ENCODE measurements at regions not wholly inside any gene's neighbourhood (a gene's known extent, or its start where the extent isn't known, plus 50 kb on each side); places are given as distances from the start of the nearest gene placed in this dataset.
"Not testable (repeated sequence)": the region's sequence is repeated elsewhere in the genome, so short reads cannot be mapped to it uniquely, and the experiment has no call there.

DNA sequence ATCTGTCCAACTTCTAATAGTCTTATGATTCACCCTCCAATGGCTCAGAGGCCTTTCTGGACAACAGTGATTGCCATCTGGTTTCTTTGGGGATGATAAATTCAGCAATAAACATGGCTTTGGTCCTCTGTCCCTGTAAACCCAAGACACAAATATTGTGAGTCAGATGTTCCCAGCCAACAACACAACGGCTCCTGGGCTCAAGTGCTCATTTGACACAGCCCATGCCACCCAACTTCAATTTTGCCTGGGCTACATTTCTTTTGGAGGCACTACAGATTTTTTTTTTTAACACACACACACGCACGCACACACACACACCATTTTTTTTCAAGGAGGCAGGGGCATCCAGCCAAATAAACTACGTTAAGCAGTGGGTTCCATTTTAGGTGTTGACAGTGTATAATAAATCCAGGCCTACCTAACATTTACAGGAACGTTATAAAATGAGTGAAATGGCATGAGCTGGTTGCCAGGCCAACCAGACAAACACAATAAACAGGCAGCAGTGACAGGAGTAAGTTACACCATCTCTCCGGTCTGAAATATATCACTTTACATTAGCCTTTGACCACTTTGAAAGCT is 939.9 kb upstream of the SOX9 start:
- peak; percentile 96 for DNase-seq

DNA sequence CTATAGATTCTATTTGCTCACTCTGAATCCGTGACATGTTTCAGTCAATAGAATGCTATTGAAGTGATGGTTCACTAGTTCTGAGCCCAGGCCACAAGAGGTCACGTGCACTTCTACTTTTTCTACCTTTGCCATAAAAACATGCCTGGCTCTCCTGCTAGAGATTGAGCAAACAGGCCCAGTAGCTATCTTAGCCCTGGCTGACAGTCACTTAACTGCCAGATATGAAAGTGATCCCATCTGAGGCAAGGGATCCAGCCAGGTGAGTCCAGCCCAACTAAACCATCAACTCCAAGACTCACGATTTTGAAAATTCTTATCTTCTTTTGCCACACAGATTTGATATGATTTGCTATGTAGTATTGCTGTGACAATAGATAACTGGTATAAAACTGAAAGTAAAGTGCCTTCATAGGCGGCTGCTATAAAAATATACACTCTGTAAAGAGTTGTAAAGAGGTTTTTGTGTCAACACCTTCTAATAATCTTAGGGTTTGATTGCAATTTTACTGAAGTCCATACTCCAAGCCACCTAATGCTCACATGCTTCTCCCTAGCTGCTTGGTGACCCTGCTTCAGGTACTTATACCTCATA is 937.7 kb upstream of the SOX9 start:
- no peak for DNase-seq

DNA sequence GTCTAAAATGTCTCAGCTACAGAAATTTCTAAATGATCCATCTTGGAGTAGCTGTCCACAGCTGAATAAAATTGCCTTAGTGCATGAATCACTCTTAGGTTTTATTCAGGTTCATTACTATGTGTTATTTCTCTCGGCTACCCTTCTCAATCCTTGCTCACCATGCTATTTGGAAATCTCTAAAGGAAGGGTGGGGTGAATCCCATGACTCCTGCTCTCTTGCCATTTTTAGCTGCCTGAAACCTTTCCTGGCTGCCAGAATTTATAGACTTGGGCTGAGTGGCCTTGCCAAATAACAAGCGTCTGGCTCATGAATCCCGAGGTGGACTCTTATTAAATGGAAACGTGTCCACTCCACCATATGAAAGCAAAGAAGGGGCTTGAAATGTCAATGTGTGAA is 936.1 kb upstream of the SOX9 start:
- DNase-seq, result no peak

DNA sequence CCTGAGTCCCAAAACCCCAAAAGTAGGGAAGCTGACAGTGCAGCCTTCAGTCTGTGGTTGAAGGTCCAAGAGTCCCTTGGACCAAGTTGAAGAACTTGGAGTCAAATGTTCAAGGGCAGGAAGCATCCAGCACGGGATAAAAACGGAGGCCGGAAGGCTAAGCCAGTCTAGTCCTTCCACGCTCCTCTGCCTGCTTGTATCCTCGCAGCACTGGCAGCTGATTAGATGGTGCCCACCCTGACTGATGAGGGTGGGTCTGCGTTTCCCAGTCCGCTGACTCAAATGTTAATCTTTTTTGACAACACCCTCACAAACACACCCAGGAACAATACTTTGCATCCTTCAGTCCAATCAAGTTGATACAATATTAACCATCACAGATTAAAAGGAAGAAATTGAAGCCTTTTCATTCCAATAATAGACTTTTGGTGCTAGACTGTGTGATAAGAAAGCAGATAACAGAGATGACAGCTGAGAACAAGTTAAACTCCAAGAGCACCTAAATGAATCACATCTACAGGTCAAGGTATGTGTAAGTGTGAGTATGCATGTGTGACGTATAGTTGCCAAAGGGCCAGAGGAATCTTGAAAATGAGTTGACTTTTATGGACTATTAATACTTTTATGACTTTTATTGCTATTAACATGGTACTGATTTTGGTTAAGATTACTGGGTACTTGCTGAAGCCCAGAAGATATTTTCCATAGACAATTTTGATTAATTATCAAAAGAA is 933.5 kb upstream of the SOX9 start:
- no peak for DNase-seq

DNA sequence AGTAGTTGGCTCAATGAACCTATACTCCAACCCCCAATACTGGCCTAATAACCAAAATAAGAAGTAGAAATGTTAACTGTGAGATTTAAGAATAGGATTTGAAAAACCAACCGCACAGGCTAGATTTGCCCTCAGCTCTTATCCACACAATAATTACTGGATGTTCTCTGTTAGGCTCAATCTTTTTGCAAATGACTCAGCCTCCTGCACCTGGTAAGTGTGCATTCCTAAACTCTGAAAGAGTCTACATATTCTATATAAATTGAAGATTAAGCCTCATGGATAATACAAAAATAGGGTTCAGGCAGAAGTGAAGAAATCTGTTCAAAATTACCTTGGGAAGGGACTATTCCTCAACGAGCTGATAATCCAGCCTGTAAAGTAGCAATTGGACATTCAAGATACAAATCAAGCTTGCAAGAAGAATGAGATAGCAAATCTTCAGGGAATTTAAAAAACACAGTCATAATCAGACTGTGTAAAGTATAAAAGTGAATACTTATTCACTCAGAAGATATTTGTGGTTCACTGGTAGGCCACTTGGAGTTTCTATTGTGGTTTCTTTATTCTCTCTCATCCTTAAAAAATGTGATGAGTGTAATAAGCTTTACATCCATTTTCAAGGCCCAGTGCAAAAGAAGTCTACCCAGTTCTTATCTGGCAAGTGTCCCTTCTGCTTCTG is 931.9 kb upstream of the SOX9 start:
- DNase-seq, result no peak

DNA sequence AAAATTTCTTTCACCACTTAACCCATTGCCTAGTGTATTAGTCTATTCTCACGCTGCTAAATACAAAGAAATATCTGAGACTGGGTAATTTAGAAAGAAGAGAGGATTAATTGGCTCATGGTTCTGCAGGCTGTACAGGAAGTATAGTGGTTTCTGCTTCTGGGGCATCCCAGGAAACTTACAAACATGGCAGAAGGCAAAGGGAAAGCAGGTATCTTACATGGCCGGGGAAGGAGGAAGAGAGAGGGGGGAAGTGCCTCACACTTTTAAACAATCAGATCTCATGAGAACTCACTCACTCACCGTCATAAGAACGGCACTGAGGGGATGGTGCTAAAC is 931.4 kb upstream of the SOX9 start:
- no peak for DNase-seq

DNA sequence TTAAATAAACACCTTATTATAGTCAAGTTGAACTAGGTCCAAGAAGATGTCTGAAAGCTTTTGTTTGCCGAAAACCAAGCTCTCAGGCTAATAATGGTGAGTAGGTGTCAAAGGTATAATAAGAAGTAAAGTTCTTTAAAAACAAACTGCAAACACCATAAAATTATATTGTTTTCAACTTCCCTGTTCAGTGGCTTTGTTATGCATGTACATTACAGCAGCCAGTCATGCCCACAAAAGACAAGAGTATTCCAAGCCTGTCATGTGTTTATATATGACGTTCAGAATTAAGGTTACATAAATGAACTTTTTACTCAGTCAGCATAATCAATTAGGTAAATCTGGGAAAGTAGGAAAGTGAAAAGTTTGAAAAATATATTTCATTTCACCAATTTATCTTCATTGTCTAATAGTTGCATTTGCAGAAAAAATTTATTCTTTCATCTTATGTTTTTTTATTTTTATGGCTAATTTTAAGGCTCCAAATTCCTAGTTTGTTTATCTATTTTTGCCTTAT is 928.7 kb upstream of the SOX9 start:
- DNase-seq, result no peak

DNA sequence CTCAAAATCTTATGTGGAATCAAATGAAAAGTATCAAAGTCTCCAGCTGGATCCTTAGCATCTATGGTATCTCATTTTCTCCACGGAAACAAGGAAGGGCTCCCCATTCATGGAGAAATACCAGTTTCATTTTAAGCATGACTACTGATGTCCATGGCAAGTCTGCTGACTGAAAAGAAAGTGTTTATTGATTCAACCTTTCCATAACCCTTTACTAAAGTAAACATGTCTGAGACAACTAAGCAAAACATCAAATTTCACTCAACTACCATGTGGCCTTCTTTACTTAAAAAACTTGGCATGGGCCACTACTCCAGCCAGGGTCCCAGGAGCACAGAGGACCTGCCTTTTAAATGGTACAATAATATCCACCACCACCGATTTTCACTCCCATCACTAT is 928.0 kb upstream of the SOX9 start:
- no peak for DNase-seq

DNA sequence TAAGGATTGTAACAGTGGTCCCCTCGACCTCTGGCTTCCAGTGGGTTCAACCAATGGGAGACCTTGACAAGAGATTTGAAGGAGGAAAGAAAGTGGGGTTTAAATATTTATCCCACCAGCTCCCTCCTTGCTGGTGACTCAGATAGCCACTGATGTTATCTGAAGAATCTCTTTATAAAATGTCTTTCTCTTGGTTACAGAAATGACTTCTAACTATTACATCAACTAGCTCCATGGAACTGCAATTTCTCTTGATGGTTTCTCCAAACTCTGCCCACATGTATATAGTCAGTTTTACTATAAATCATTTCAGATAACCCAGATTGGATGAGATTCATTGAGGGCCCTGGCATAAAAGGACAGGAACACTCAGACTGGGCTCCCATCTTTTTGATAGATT is 920.2 kb upstream of the SOX9 start:
- DNase-seq, result no peak

DNA sequence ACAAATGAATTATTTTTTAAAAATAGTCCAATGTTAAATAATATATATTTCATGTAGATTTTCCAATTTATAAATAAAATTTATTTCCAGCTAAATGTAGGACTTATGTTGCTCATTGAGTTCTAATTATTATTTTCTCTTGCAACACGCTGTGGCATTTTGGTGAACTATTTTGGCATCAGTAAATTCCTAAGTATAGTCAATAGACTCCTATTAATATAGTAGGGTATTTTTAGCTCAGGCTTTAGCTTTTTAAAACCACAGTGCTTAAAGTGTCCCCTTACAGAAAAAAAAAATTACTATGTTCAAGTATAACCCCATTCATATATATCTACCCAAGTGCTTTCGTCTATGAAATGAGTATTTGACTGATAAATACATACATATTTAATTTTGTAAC is 919.2 kb upstream of the SOX9 start:
- DNase-seq, result no peak

DNA sequence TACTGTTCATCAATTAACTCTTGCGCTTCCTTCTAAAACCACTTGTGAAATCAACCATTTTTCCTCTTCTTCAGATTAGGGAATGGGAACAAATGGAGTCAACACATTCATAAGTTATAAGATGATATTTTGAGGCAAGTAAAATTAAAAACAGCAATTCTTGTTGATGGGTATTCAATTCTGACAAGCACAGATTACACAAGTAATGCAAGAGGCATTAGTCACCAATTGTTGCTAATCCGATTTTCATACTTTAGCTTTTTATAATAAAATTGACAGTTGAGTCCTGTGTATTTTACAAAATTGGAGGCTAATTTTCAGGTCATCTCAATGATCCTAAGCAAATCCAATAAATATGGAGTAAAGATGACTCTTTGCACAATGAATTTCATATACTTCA is 918.4 kb upstream of the SOX9 start:
- no peak for DNase-seq

DNA sequence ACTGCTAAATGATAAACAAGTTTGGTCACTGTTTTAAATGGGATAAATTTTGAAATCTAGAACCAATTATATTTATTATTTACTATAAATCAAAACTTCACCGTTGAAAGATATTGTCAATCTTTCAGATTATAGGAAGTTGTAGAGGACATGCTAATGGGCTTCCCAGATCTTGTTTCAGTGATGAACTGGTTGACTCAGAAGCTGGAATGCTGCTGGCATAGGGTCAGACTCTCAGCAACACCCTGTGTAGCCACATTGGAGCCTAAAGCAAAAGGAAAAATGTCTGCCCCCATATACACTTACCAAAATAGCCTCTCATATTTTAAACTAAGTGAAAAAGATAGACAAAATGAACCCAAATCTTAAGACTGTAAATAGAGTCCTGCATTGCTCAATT is 916.9 kb upstream of the SOX9 start:
- no peak for DNase-seq

DNA sequence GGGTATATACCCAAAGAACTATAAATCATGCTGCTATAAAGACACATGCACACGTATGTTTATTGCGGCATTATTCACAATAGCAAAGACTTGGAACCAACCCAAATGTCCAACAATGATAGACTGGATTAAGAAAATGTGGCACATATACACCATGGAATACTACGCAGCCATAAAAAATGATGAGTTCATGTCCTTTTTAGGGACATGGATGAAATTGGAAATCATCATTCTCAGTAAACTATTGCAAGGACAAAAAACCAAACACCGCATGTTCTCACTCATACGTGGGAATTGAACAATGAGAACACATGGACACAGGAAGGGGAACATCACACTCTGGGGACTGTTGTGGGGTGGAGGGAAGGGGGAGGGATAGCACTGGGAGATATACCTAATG is 914.9 kb upstream of the SOX9 start:
- not testable (repeated sequence) for DNase-seq

DNA sequence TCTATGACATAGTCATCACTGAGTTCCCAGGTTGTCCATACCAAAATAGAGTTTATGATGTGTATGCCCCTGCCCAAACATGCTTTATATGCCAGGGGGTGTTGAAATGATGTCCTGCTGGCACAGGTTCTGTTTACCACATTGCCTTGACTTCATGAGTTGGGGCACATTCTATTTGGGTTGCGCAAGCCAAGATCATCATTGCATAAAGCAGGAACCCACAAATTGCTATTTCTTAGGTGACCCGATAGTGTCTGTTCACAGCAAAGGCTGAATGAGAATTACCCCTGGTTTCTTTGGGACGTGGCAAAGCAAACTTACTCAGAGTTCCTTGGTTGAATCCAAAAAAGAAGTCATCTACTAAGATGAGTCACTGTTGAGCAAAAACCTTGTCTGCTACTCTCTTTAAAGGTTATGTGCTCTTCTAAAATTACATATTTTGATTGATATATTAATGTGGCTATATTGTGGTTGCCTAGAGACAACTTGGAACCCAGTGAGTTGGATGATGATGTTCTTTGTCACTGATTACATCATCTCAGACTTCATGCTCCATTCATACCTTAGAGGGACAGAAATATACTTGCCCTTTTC is 912.6 kb upstream of the SOX9 start:
- no peak for DNase-seq

DNA sequence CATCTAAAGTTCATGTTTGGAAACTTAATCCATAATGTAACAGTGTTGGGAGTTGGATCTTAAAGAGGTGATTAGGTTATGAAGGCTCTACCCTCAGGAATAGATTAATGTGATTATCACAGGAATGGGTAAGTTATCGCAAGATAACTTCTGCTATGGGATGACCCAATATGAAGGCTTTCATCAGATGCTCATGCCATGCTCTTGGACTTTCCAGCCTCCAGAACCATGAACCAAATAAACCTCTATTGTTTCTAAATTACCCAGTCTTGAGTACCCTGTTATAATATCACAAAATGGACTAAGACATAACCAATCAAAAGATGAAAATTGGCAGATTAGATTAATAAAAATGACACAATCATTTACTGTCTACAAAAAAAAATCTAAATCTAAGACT is 906.9 kb upstream of the SOX9 start:
- no peak for DNase-seq

DNA sequence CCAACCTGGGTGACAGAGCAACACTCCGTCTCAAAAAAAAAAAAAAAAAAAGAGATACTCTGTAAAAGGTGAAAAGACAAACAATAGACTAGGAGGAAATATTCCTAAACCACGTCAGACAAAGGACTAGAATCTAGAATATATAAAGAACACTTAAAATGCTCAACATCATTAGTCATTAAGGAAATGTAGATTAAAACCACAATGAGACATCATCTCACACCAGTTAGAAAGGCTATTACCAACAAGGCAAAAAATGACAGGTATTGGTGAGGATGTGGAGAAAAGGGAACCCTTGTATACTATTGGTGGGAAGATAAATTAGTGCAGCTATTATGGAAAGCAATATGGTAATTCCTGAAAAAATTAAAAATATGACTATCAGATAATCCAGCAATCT is 903.1 kb upstream of the SOX9 start:
- no peak for DNase-seq

DNA sequence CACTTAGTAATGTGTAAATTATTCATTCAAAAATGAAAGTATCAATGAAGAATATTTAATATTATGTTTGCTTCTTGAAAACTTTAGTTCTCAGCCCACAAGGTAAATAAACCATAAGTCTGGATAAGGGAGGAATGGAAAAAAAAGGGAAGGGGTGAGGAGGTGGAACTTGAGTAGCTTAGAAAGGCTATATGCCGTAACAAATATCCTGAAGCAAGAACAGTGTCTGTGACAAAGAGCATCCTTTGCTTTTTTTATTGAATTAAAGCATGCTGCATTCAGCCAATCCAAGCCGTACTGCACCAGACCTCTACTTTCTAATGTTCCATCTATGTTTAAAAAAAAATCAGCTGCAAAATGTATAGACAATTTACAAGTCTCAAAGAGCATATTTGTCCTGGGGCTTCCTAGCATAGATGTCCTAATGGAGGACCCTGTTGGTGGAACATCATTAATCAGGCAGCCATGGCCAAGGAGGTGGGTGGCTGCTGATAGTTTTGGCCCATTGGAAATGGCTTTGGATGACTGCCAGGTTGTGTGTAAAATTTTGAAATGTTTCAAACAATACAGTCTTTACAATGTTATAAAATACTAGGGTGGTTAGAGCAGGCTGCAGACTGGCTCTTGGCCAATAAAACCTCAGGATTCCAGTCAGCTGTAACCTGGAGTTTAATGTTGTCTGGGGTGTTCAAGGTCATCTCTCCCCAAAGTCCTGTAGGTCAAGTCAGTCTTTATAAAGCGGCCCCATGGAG is 895.8 kb upstream of the SOX9 start:
- DNase-seq, result peak; percentile 68

DNA sequence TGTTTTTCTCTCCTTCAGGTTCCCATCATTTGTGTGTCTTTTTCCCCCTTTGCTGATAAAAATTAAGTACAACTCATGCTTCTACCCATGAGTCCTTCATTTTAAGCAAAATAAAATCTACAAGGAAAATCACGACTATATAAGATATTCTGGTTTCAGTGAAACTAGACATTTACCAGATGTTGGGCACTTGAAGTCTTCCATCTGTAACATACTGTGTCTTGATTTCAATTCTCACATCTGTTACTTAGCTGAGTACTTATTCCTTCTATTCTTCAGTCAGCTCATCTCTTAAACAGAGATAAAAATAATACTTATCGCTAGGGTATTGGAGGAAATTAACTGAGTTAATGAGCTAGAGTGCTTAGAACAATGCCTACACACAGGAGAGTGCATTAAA is 893.0 kb upstream of the SOX9 start:
- DNase-seq, result no peak

DNA sequence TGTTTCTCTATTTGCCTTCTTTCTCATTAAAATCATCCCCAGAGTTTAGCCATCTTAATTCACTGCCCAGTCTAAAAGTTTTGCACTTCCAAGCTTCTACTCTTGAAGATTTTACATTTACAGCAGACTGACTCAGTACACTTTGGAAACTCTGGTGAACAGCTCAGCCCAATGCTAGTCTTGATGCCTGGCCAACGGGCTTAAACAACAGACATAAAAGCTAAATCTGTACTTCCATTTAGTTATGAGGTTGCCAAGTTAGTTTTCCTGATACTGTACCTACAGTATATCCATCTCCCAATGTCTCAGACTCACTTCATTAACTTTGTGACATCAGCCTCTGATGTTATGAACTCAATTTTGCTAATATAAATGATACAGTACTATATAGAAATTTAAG is 891.8 kb upstream of the SOX9 start:
- no peak for DNase-seq

DNA sequence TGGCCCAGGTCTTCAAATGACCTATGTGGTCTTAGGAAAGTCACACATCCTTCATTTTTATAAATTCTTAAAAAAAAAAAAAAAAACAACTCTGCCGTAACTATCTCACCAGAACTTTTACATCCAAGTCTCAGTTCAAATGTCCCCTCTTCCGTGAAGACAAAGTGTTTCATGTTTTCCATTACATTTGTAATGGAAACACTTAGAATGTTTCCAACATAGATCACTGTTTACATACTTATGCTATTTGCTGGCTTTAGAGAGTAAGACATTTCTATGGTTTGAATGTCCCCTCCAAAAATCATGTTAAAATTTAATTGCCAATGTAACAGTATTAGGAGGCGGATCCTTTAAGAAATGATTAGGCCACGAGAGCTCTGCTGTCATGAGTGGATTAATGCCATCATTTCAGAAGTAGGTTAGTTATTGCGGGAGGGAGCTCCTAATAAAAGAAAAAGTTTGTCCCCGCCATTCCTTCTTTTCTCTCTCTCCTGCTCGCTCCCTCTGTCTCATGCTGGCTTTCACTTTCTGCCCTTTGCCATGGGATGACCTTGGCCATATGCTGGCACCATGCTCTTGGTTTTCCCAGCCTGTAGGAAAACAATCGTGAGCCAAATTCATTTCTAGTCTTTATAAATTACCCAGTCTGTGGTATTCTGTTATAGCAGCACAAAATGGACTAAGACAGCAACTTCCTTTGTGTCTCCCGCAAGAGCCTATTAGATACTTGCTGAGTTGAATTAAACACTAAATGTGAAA is 887.8 kb upstream of the SOX9 start:
- DNase-seq, result no peak

DNA sequence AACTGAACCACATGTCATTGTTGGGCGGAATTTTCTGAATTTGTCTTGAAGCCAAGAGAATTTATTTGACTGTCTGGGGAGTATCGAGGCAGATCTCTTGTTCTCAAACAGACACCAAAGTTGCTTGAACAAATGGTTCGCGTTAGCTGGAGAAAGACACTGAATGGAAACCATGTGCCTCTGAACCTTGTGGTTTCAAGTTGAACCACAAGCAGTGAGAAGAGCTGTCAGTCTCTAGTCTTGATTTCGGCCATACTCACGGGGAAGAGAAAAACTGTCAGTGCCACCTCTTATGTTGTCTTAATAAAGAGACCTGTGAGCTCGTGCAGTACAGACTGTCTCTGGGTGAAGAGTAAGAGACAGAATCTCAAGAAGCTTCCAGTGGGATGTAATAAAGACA is 886.5 kb upstream of the SOX9 start:
- DNase-seq, result no peak

DNA sequence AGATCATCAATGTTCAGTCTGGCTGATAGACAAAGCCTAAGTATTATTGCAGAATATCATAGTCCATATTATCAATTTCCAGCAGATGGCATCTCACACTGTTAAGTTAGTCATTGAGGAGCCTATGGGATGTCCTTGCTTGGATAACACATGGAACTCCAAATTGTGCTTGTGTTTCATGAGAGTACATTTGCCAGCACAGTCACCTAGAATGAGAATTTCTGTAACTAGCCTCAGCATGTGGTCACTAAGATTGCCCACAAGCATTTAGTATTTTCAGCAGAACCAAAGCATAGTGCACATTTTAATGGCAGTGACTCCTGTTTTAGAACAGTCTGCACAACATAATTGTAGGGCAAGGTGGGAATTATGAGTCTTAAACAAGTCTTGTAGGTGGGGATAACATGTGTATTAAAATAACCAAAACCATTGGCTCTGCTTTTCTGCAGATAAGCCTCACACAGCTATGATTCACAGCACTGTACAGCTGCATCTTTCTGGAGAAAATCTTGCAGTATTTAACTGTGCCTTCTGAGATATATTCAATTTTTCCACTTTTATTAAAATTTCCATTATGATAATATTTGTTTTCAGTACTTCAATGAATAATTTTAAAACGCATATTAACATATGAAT is 882.8 kb upstream of the SOX9 start:
- DNase-seq, result peak; percentile 28
